ENCODE measurements at regions not wholly inside any gene's neighbourhood (a gene's known extent, or its start where the extent isn't known, plus 50 kb on each side); places are given as distances from the start of the nearest gene placed in this dataset.

DNA sequence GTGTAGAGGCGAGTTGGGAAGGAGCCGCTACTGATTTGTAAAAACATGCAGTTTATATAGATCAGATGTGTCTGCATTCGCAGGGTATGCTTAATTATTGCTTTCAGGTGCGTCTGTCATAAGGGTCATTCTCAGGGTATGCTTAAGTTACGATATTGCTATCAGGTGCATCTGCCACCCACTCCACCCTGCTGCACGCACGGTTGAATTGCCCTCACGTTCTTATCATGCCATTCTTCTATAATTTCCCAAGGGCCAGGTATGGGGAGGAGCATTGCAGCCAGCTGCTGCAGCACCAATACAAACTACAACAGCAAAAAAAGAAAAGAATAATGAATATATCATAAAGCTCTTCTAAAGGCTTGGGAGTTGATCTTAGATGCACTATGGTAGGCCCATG, 230.0 kb downstream of the KBTBD8 start:
- TF ChIP-seq, protein P1, sequence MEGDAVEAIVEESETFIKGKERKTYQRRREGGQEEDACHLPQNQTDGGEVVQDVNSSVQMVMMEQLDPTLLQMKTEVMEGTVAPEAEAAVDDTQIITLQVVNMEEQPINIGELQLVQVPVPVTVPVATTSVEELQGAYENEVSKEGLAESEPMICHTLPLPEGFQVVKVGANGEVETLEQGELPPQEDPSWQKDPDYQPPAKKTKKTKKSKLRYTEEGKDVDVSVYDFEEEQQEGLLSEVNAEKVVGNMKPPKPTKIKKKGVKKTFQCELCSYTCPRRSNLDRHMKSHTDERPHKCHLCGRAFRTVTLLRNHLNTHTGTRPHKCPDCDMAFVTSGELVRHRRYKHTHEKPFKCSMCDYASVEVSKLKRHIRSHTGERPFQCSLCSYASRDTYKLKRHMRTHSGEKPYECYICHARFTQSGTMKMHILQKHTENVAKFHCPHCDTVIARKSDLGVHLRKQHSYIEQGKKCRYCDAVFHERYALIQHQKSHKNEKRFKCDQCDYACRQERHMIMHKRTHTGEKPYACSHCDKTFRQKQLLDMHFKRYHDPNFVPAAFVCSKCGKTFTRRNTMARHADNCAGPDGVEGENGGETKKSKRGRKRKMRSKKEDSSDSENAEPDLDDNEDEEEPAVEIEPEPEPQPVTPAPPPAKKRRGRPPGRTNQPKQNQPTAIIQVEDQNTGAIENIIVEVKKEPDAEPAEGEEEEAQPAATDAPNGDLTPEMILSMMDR (IDR thresholded peaks at IDR 0.05; ENCODE audit: unreplicated experiment) = no peak
- H3K9me3 Mint-ChIP-seq (ENCODE audit: unreplicated experiment) = peaks cover 7% of the 10 kb centered on the region
- intact Hi-C loops (cut with micrococcal nuclease) = no loop called here
- no peak for DNase-seq (ENCODE audit: unreplicated experiment)
- no peaks in the 10 kb centered on the region for H3K27me3 Mint-ChIP-seq (ENCODE audit: insufficient read depth, unreplicated experiment)
- H3K4me3 Mint-ChIP-seq (ENCODE audit: unreplicated experiment) = no peak overlapping the region
- no TSS peak for BruUV-seq (replicated peaks)
- no peak overlapping the region for H3K27ac Mint-ChIP-seq (ENCODE audit: low read depth, unreplicated experiment)
- ChIA-PET POLR2A (no interaction called here), CTCF (no interaction called here)
- H3K4me1 Mint-ChIP-seq (ENCODE audit: insufficient read depth, unreplicated experiment) = no peaks in the 10 kb centered on the region
- no peaks in the 10 kb centered on the region for H3K36me3 Mint-ChIP-seq (ENCODE audit: insufficient read depth, unreplicated experiment)

DNA sequence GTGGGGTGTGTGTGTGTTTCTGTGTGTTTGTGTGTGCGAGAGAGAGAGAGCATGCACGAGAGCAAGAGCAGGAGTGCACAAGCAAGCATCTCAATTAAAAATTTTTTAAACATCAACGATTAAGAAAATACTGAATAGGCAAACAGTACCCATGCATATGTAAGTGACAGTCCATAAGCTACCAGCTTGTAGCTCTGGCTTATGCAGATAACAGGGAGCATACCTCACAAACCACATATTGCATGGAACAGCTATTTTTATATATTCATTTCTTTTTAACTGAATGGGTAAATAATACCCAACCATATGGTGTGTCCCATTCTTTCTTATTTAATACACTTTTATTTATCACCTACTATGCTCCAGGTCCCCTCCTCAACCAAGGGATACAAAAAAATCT, 234.5 kb downstream of the KBTBD8 start:
- H3K27ac Mint-ChIP-seq (ENCODE audit: low read depth, unreplicated experiment) = no peak overlapping the region
- no peaks in the 10 kb centered on the region for H3K36me3 Mint-ChIP-seq (ENCODE audit: insufficient read depth, unreplicated experiment)
- no peak for DNase-seq (ENCODE audit: unreplicated experiment)
- no peaks in the 10 kb centered on the region for H3K4me1 Mint-ChIP-seq (ENCODE audit: insufficient read depth, unreplicated experiment)
- POLR2A ChIA-PET = no interaction called here
- no TSS peak for BruUV-seq (replicated peaks)
- no peak overlapping the region for H3K4me3 Mint-ChIP-seq (ENCODE audit: unreplicated experiment)
- CTCF ChIA-PET = no interaction called here
- TF ChIP-seq, protein P1 (IDR thresholded peaks at IDR 0.05; ENCODE audit: unreplicated experiment) = no peak
- no peaks in the 10 kb centered on the region for H3K27me3 Mint-ChIP-seq (ENCODE audit: insufficient read depth, unreplicated experiment)
- intact Hi-C loops (cut with micrococcal nuclease) = no loop called here
- H3K9me3 Mint-ChIP-seq (ENCODE audit: unreplicated experiment) = peaks cover 7% of the 10 kb centered on the region

DNA sequence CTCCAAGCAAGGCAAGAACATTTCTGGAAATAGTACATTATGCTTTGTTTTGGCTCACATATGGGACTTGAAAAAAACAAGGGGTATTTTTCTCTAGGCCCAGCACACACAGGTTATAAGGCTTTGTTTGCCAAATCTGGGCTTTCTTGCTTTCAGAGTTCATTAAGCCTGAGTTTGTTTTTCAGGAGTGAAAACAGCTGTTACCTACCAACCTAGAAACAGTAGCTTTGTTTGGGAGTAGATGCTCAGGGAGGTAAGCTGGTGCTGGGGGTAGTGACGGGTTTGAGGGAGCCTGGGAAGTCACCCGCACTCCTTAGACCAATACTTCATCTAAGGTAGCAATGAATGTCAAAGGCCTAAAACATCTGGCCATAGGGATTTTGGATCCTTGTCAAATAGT, 241.2 kb downstream of the KBTBD8 start:
- no peak for DNase-seq (ENCODE audit: unreplicated experiment)
- H3K27me3 Mint-ChIP-seq (ENCODE audit: insufficient read depth, unreplicated experiment) = peaks cover 12% of the 10 kb centered on the region
- H3K36me3 Mint-ChIP-seq (ENCODE audit: insufficient read depth, unreplicated experiment) = no peaks in the 10 kb centered on the region
- POLR2A ChIA-PET = no interaction called here
- no peak overlapping the region for H3K4me3 Mint-ChIP-seq (ENCODE audit: unreplicated experiment)
- CTCF ChIA-PET = no interaction called here
- no peak overlapping the region for H3K27ac Mint-ChIP-seq (ENCODE audit: low read depth, unreplicated experiment)
- no TSS peak for BruUV-seq (replicated peaks)
- H3K4me1 Mint-ChIP-seq (ENCODE audit: insufficient read depth, unreplicated experiment) = no peaks in the 10 kb centered on the region
- TF ChIP-seq, protein P1 (IDR thresholded peaks at IDR 0.05; ENCODE audit: unreplicated experiment) = no peak
- intact Hi-C loops (cut with micrococcal nuclease) = no loop called here
- H3K9me3 Mint-ChIP-seq (ENCODE audit: unreplicated experiment) = no peaks in the 10 kb centered on the region

DNA sequence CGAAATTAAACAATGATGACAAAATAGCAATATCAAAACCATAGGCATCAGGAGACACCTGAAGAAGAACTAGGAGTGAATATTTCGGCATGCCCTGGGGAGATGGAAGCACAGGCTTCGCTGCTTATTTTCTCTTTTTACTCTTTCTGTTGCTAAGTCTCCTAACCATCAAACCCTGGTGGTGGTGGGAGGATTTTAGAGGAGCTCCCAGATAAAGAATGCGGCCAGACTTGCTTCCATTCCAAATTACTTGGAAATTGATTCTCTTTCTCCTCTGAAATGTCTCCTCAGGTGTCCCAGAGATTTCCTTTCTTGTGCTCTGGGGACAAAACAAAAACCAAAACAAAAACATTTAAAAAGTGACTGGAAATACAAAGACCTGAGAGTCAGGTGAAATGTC, 243.0 kb downstream of the KBTBD8 start:
- Mint-ChIP-seq H3K36me3 (ENCODE audit: insufficient read depth, unreplicated experiment) (no peaks in the 10 kb centered on the region), H3K27me3 (ENCODE audit: insufficient read depth, unreplicated experiment) (peaks cover 12% of the 10 kb centered on the region), H3K9me3 (ENCODE audit: unreplicated experiment) (no peaks in the 10 kb centered on the region), H3K4me1 (ENCODE audit: insufficient read depth, unreplicated experiment) (no peaks in the 10 kb centered on the region), H3K27ac (ENCODE audit: low read depth, unreplicated experiment) (no peak overlapping the region), H3K4me3 (ENCODE audit: unreplicated experiment) (no peak overlapping the region)
- no TSS peak for BruUV-seq (replicated peaks)
- TF ChIP-seq, protein P1 (IDR thresholded peaks at IDR 0.05; ENCODE audit: unreplicated experiment) = no peak
- POLR2A ChIA-PET = no interaction called here
- intact Hi-C loops (cut with micrococcal nuclease) = no loop called here
- DNase-seq (ENCODE audit: unreplicated experiment) = no peak
- CTCF ChIA-PET = no interaction called here
